Ovary (tissue), 1 donor: ENCODE measurements at regions not wholly inside any gene's neighbourhood (a gene's known extent, or its start where the extent isn't known, plus 50 kb on each side); places are given as distances from the start of the nearest gene placed in this dataset.

ENCODE experiments used
- EP300 ChIP-seq: sonication (generic); formaldehyde crosslinking; IDR thresholded peaks from one replicate; pipeline ENCODE4 v1.6.1; 2017; ENCODE audit warnings: antibody characterized with exemption
- POLR2A ChIP-seq: fragments of 450-650 bp; IDR thresholded peaks from one replicate; pipeline ENCODE4 v1.6.1; 2017; ENCODE audit warnings: antibody characterized with exemption, mild to moderate bottlenecking, moderate library complexity

DNA sequence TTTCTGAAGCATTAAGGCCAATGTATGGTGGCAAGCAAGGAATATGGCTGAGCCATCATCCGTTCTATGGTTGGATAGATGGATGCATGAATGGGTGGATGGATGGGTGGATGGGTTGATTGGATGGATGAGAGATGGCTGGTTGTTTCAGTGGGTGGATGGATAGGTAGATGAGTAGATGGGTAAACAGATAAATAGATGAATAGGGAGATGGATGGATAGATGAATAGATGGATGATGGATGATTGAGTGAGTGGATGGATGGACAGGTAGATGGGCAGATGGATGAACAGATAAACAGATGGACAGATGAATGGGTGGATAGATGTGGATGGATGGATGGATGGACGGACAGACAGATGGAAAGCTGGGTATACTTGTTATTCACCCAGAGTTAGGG is 92.6 kb upstream of the ZNF618 start:
- TF ChIP-seq POLR2A (no peak), EP300 (no peak)
